ENCODE measurements at regions not wholly inside any gene's neighbourhood (a gene's known extent, or its start where the extent isn't known, plus 50 kb on each side); places are given as distances from the start of the nearest gene placed in this dataset.

- ChIA-PET CTCF (interaction anchor here (1.3 to 2.3 kb wide), 2 partner anchors 10 to 22 kb away, joined by 4 to 6 read pairs; no protein-coding TSS in a partner anchor), POLR2A (no interaction called here)
- DNase-seq (ENCODE audit: extremely low spot score): no peak
- TF ChIP-seq CTCF (IDR thresholded peaks at IDR 0.05; ENCODE audit: control extremely low read depth, extremely low read depth, low read depth, missing control alignments): no peak
Measured at GRCh38 chr6:7960848-7961247, 50.3 kb upstream of the TXNDC5 start.

Measured in GM10248 (cell line).